HepG2 (cell line): ENCODE measurements at regions not wholly inside any gene's neighbourhood (a gene's known extent, or its start where the extent isn't known, plus 50 kb on each side); places are given as distances from the start of the nearest gene placed in this dataset.

Experiments
- STAG1 ChIP-seq: sonication (generic); formaldehyde crosslinking; IDR thresholded peaks from 2 replicates; pipeline ENCODE4 v1.4.0; 2020; ENCODE audit warnings: missing genetic modification reagents
- TF ChIP-seq, protein P1 (sequence below): sonication (generic); formaldehyde crosslinking; IDR thresholded peaks from 2 replicates; pipeline ENCODE4 v1.4.0; 2020; ENCODE audit warnings: missing genetic modification reagents
- TF ChIP-seq, protein P2 (sequence below): sonication (generic); formaldehyde crosslinking; conservative IDR thresholded peaks from 2 replicates; pipeline ENCODE4 v1.4.0; 2020; ENCODE audit warnings: mild to moderate bottlenecking, missing genetic modification reagents, moderate library complexity

DNA sequence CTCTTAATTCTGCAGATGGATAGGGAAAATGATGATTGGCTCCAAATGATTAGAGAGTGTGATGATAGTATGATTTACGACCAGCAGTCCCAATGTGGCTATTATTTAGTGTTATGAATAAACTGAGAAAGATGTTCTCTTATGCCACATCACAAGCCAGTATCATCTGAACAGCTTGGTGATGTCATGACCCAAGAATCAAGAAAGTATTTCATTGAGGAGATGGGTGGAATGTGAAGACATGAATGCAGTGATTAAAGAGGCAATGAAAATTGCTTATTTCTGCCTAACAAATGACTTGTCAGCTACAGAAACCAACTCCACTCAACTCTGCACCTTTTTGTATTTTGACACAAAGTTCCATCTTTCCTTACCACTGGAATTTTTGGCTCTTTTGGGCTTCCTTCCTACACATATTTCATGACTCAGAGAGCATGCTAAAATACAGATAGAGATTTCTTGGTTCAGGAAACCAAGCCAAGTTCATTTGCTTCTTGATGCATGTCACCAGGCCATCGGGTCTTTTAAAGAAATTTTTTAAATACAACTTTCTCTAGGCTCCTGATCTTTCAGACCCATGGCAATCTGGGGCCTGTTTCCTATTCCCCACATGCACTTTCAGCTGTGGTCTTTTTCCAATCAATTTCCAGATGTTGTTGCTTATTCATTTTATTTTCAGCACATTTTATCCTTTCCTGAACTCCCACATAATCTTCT is 174.2 kb downstream of the HHIP start (continued):
- TF ChIP-seq, protein P1, sequence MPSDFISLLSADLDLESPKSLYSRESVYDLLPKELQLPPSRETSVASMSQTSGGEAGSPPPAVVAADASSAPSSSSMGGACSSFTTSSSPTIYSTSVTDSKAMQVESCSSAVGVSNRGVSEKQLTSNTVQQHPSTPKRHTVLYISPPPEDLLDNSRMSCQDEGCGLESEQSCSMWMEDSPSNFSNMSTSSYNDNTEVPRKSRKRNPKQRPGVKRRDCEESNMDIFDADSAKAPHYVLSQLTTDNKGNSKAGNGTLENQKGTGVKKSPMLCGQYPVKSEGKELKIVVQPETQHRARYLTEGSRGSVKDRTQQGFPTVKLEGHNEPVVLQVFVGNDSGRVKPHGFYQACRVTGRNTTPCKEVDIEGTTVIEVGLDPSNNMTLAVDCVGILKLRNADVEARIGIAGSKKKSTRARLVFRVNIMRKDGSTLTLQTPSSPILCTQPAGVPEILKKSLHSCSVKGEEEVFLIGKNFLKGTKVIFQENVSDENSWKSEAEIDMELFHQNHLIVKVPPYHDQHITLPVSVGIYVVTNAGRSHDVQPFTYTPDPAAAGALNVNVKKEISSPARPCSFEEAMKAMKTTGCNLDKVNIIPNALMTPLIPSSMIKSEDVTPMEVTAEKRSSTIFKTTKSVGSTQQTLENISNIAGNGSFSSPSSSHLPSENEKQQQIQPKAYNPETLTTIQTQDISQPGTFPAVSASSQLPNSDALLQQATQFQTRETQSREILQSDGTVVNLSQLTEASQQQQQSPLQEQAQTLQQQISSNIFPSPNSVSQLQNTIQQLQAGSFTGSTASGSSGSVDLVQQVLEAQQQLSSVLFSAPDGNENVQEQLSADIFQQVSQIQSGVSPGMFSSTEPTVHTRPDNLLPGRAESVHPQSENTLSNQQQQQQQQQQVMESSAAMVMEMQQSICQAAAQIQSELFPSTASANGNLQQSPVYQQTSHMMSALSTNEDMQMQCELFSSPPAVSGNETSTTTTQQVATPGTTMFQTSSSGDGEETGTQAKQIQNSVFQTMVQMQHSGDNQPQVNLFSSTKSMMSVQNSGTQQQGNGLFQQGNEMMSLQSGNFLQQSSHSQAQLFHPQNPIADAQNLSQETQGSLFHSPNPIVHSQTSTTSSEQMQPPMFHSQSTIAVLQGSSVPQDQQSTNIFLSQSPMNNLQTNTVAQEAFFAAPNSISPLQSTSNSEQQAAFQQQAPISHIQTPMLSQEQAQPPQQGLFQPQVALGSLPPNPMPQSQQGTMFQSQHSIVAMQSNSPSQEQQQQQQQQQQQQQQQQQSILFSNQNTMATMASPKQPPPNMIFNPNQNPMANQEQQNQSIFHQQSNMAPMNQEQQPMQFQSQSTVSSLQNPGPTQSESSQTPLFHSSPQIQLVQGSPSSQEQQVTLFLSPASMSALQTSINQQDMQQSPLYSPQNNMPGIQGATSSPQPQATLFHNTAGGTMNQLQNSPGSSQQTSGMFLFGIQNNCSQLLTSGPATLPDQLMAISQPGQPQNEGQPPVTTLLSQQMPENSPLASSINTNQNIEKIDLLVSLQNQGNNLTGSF = no peak
- no peak for TF ChIP-seq STAG1 (CRISPR knock-in tag)
- TF ChIP-seq, protein P2, sequence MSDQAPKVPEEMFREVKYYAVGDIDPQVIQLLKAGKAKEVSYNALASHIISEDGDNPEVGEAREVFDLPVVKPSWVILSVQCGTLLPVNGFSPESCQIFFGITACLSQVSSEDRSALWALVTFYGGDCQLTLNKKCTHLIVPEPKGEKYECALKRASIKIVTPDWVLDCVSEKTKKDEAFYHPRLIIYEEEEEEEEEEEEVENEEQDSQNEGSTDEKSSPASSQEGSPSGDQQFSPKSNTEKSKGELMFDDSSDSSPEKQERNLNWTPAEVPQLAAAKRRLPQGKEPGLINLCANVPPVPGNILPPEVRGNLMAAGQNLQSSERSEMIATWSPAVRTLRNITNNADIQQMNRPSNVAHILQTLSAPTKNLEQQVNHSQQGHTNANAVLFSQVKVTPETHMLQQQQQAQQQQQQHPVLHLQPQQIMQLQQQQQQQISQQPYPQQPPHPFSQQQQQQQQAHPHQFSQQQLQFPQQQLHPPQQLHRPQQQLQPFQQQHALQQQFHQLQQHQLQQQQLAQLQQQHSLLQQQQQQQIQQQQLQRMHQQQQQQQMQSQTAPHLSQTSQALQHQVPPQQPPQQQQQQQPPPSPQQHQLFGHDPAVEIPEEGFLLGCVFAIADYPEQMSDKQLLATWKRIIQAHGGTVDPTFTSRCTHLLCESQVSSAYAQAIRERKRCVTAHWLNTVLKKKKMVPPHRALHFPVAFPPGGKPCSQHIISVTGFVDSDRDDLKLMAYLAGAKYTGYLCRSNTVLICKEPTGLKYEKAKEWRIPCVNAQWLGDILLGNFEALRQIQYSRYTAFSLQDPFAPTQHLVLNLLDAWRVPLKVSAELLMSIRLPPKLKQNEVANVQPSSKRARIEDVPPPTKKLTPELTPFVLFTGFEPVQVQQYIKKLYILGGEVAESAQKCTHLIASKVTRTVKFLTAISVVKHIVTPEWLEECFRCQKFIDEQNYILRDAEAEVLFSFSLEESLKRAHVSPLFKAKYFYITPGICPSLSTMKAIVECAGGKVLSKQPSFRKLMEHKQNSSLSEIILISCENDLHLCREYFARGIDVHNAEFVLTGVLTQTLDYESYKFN (CRISPR knock-in tag) = no peak
